A673 (cell line): ENCODE measurements at regions not wholly inside any gene's neighbourhood (a gene's known extent, or its start where the extent isn't known, plus 50 kb on each side); places are given as distances from the start of the nearest gene placed in this dataset.
"Not testable (repeated sequence)": the region's sequence is repeated elsewhere in the genome, so short reads cannot be mapped to it uniquely, and the experiment has no call there.

ENCODE experiments used
- BruUV-seq: library from RNA; stranded (reverse); fragments of 400-500 nt; replicated peaks from 2 replicates; lab custom pipeline; 2021; lab: Mats Ljungman, UMichigan
- CTCF ChIA-PET: fragments of 300-600 bp; sonication (Branson Sonifier 250); formaldehyde crosslinking; loops from one replicate; lab custom pipeline; 2022; ENCODE audit warnings: antibody characterized with exemption; lab: Charles Lee
- POLR2A ChIA-PET: fragments of 300-600 bp; sonication (Branson Sonifier 250); formaldehyde crosslinking; loops from one replicate; lab custom pipeline; 2022; ENCODE audit warnings: antibody characterized with exemption; ENCODE audit not compliant: low non-redundant PET; lab: Charles Lee
- DNase-seq: peaks from one replicate; pipeline ENCODE4 v3.0.0-alpha.2; 2015; ENCODE audit warnings: low spot score
- H3K27ac ChIP-seq: fragments of 200-600 bp; sonication (generic); 2 replicates; pipeline ENCODE4 v1.5.1; 2016; ENCODE audit warnings: mixed run types, low read depth, mild to moderate bottlenecking, mixed read lengths, antibody characterized with exemption, low read length; ENCODE audit not compliant: poor library complexity, severe bottlenecking
- H3K27me3 ChIP-seq: fragments of 200-600 bp; sonication (generic); replicated peaks from 2 replicates; pipeline ENCODE4 v1.6.1; 2017; ENCODE audit warnings: mixed run types, low read depth, mild to moderate bottlenecking, mixed read lengths, antibody characterized with exemption, low read length; ENCODE audit not compliant: insufficient read depth, poor library complexity
- H3K36me3 ChIP-seq: fragments of 200-600 bp; sonication (generic); 2 replicates; pipeline ENCODE4 v1.6.1; 2016; ENCODE audit warnings: mixed run types, mild to moderate bottlenecking, mixed read lengths, antibody characterized with exemption, low read length; ENCODE audit not compliant: insufficient read depth, poor library complexity, severe bottlenecking
- H3K4me1 ChIP-seq: fragments of 200-600 bp; sonication (generic); 2 replicates; pipeline ENCODE4 v1.6.1; 2017; ENCODE audit warnings: mixed run types, mild to moderate bottlenecking, mixed read lengths, antibody characterized with exemption, low read length; ENCODE audit not compliant: insufficient read depth, poor library complexity, severe bottlenecking
- H3K4me3 ChIP-seq: fragments of 200-600 bp; sonication (generic); 2 replicates; pipeline ENCODE4 v1.5.1; 2016; ENCODE audit warnings: low read depth, mixed run types, mild to moderate bottlenecking, mixed read lengths, low read length; ENCODE audit not compliant: poor library complexity, severe bottlenecking
- H3K9me3 ChIP-seq: fragments of 200-600 bp; sonication (generic); 2 replicates; pipeline ENCODE4 v1.6.1; 2016; ENCODE audit warnings: mixed run types, low read depth, mild to moderate bottlenecking, mixed read lengths, antibody characterized with exemption, low read length; ENCODE audit not compliant: poor library complexity, severe bottlenecking
- CTCF ChIP-seq: fragments of 300-800, 200-600 bp; sonication (generic); conservative IDR thresholded peaks from 2 replicates; pipeline ENCODE4 v1.5.1; 2017; ENCODE audit warnings: low read depth, mild to moderate bottlenecking, antibody characterized with exemption, low read length, moderate library complexity, mixed read lengths
- EZH2 ChIP-seq: fragments of 200-600 bp; sonication (generic); IDR thresholded peaks from 2 replicates; pipeline ENCODE4 v1.6.1; 2017; ENCODE audit warnings: borderline replicate concordance, low read depth, mild to moderate bottlenecking, mixed read lengths, antibody characterized with exemption, low read length; ENCODE audit not compliant: poor library complexity, severe bottlenecking
- intact Hi-C: fragments of 100-400 bp; cut with micrococcal nuclease; formaldehyde crosslinking; loops from one replicate; pipeline ENCODE4 v1.10.0; 2022; ENCODE audit not compliant: unreplicated experiment

GRCh38 chr15:22241451-22241850, 161.1 kb downstream of the OR4M2 start:
- BruUV-seq, result no TSS peak
- no peaks in the 10 kb centered on the region for H3K36me3 ChIP-seq
- H3K9me3 ChIP-seq, result peaks cover 63% of the 10 kb centered on the region
- no peak overlapping the region for H3K4me3 ChIP-seq
- intact Hi-C loops, result no loop called here
- CTCF ChIA-PET, result no interaction called here
- H3K27me3 ChIP-seq, result no peaks in the 10 kb centered on the region
- no peaks in the 10 kb centered on the region for H3K4me1 ChIP-seq
- DNase-seq, result no peak
- TF ChIP-seq CTCF (no peak), EZH2 (no peak)
- POLR2A ChIA-PET, result no interaction called here
- no peak overlapping the region for H3K27ac ChIP-seq

GRCh38 chr15:22242311-22242710, 162.0 kb downstream of the OR4M2 start:
- H3K36me3 ChIP-seq, H3K27me3 ChIP-seq, DNase-seq, H3K4me1 ChIP-seq, H3K27ac ChIP-seq, BruUV-seq, POLR2A ChIA-PET, intact Hi-C loops, CTCF ChIA-PET, H3K4me3 ChIP-seq: not testable (repeated sequence)
- H3K9me3 ChIP-seq, result peaks cover 58% of the 10 kb centered on the region

GRCh38 chr15:22243440-22244130, 163.3 kb downstream of the OR4M2 start:
- H3K27me3 ChIP-seq, result no peaks in the 10 kb centered on the region
- H3K9me3 ChIP-seq, result peaks cover 59% of the 10 kb centered on the region
- BruUV-seq, result no TSS peak
- intact Hi-C loops, result no loop called here
- POLR2A ChIA-PET, result no interaction called here
- DNase-seq, result no peak
- no peaks in the 10 kb centered on the region for H3K36me3 ChIP-seq
- H3K4me3 ChIP-seq, result no peak overlapping the region
- CTCF ChIA-PET, result no interaction called here
- no peak overlapping the region for H3K27ac ChIP-seq
- no peaks in the 10 kb centered on the region for H3K4me1 ChIP-seq
- no peak for TF ChIP-seq CTCF
- no peak for TF ChIP-seq EZH2

- peaks cover 69% of the 10 kb centered on the region for H3K9me3 ChIP-seq
- POLR2A ChIA-PET, H3K27me3 ChIP-seq, BruUV-seq, intact Hi-C loops, H3K27ac ChIP-seq, DNase-seq, H3K36me3 ChIP-seq, CTCF ChIA-PET, H3K4me3 ChIP-seq, H3K4me1 ChIP-seq: not testable (repeated sequence)
Observed at GRCh38 chr15:22249511-22249910, 169.2 kb downstream of the OR4M2 start.

- POLR2A ChIA-PET, DNase-seq, BruUV-seq, H3K4me1 ChIP-seq, CTCF ChIA-PET, H3K27ac ChIP-seq, H3K36me3 ChIP-seq, H3K4me3 ChIP-seq, H3K27me3 ChIP-seq, intact Hi-C loops: not testable (repeated sequence)
- H3K9me3 ChIP-seq, result peaks cover 79% of the 10 kb centered on the region
Observed at GRCh38 chr15:22250501-22251290, 170.4 kb downstream of the OR4M2 start.
